Right lobe of liver (tissue), 4 donors: ENCODE measurements at regions not wholly inside any gene's neighbourhood (a gene's known extent, or its start where the extent isn't known, plus 50 kb on each side); places are given as distances from the start of the nearest gene placed in this dataset.

Experiments
- CTCF ChIP-seq, 4 donors: fragments of 200-600 bp in 3 of 4; fragments of 450-650 bp in 1 of 4; IDR thresholded peaks; one replicate each; pipeline versions ENCODE4 v1.5.1 to v1.8.0; 2016 to 2022; ENCODE audit warnings: antibody characterized with exemption in 4 of 4, mild to moderate bottlenecking in 2 of 4
- POLR2A ChIP-seq: fragments of 450-650 bp; IDR thresholded peaks from one replicate; pipeline ENCODE4 v1.6.1; 2017; ENCODE audit warnings: antibody characterized with exemption, mild to moderate bottlenecking
- donor health status: DM: no; HTN: no; CAD: no.
- donor health status: DM: no; HTN: no; CAD: no.
- donor health status: DM: no; HTN: yes; CAD: no.

- TF ChIP-seq POLR2A (no peak), CTCF (IDR thresholded peaks at IDR 0.05) (no peak)
These were observed 713.1 kb downstream of the GATA3 start for GRCh38 chr10:8767591-8767990.
